GM10266 (cell line): ENCODE measurements at regions not wholly inside any gene's neighbourhood (a gene's known extent, or its start where the extent isn't known, plus 50 kb on each side); places are given as distances from the start of the nearest gene placed in this dataset.

Experiments used
- DNase-seq: peaks from one replicate; pipeline ENCODE4 v3.0.0; 2012; ENCODE audit errors: extremely low spot score
- TF ChIP-seq, protein P1 (sequence below): IDR thresholded peaks from 2 replicates; pipeline ENCODE4 v1.5.1; 2012; ENCODE audit warnings: mild to moderate bottlenecking, low read depth; ENCODE audit not compliant: control insufficient read depth, insufficient read depth; ENCODE audit errors: missing control alignments

DNA sequence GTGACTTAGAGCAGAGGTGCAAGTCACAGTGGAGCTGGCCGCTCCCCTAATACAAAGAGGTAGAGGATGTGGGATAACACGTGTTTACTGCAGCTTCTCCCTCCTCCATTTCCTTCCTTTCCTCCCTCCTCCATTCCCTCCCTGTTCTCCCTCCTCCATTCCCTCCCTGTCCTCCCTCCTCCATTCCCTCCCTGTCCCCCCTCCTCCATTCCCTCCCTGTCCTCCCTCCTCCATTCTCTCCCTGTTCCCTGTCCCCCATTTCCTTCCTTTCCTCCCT, 124.0 kb downstream of the CRYAA start:
- TF ChIP-seq, protein P1, sequence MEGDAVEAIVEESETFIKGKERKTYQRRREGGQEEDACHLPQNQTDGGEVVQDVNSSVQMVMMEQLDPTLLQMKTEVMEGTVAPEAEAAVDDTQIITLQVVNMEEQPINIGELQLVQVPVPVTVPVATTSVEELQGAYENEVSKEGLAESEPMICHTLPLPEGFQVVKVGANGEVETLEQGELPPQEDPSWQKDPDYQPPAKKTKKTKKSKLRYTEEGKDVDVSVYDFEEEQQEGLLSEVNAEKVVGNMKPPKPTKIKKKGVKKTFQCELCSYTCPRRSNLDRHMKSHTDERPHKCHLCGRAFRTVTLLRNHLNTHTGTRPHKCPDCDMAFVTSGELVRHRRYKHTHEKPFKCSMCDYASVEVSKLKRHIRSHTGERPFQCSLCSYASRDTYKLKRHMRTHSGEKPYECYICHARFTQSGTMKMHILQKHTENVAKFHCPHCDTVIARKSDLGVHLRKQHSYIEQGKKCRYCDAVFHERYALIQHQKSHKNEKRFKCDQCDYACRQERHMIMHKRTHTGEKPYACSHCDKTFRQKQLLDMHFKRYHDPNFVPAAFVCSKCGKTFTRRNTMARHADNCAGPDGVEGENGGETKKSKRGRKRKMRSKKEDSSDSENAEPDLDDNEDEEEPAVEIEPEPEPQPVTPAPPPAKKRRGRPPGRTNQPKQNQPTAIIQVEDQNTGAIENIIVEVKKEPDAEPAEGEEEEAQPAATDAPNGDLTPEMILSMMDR: no peak
- DNase-seq: no peak

DNA sequence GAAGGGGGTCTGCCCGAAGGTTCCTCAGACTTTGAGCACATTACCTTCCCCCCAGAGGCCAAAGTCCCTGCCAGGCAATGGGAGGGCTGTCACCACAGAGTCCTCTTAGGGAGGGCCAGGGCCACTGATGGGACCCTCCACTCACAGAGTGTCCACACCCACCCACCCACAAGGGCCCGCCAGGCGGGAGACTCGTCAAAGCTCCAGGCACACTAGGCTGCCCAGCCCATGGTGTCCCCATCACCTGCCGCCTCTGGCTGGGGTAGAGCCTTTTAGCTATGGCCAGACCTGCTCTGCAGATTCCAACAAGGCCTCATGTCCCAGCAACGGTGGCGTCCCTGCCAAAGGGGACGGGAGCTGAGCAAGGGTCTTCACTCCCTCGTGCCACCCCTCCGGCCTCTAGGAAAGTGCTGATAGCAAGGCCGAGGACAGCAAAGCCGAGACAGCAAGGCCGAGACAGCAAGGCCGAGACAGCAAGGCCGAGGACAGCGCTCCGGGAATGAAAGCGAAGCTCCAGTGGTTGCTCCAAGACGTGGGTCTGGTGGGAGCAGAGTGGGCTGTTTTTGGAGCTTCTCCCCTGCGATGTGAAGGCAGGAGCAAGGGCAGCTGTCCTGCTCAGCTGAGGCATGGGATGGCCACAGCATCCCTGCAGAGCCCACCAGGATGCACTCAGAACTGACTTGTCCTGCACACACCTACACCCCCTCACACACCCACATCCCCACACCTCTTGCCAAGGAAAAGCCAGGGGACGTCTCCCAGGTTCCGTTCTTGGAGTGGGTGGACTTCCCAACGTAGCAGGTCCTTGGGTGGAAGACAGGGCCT, 123.4 kb downstream of the CRYAA start:
- no peak for DNase-seq
- TF ChIP-seq, protein P1: no peak

DNA sequence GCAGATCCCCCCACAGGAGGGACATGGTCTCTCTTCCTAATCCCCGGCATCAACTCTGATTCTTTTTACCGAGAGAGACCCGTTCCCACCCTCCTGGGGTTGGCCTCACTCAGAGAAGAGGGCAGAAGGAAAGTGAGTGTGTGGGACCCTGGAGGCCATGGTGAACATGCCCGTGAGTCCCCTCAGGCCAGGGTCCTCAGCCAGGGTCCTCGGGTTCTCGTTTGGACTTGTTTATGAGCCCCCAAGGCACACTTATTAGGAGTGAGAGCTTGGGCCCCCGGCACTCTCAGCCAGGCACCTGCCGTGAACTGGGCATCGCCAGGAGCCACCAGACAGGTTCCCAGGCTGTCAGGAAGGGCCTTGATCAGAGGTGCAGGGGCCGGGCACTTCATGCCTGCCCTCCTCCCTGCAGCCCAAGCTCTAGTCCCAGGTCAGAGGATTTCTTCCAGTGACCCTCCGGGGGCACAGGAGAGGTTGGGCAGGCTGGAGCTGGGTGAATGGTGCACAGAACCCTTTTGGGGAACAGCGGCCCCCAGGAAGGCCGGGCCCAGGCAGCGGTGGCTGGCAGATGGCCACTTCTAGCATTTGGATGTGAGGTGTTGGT, 122.6 kb downstream of the CRYAA start:
- no peak for DNase-seq
- TF ChIP-seq, protein P1: no peak

DNA sequence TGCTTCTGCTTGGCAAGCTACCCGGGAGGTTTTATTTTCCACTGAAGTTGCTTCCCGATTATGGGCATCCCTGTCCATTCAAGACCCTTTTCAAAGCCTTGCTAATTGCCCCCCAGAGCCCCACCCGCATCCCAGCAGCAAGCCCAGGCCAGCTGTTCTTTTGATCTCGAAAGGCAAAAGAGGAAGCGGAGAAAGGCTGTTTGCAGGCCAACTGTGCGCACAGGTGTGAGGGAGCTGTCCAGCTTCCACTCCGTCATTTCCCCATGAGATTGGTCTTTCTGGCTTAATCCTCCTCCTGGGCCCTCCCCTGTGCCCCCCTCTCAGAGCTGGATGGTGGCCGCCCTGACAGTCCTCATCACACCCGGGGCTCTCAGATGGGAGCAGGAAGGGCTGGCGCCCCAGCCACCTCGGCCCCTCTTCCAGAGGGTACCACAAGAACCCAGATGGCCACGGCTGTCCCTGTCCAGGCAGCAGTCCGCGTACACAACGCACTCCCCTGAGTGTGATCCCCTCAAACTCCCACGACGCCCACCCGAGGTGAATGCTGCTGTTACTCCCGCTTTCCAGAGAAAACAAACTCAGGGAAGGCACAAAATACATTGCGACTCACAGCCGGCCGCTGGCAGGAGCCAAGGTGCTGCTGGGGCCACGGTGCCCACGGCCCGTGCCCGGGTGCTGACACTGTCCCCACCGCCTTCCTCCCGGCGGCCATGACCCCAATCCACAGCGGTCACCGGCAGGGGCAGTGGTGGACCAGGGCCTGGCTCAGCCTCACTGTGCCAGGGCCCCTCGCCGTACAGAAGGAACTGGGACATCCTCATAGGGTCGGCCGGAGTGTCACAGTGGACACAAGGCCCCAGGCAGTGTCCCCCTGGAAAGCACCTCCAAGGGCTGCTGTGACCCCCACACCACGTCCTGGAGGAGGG, 121.9 kb downstream of the CRYAA start:
- TF ChIP-seq, protein P1: no peak

DNA sequence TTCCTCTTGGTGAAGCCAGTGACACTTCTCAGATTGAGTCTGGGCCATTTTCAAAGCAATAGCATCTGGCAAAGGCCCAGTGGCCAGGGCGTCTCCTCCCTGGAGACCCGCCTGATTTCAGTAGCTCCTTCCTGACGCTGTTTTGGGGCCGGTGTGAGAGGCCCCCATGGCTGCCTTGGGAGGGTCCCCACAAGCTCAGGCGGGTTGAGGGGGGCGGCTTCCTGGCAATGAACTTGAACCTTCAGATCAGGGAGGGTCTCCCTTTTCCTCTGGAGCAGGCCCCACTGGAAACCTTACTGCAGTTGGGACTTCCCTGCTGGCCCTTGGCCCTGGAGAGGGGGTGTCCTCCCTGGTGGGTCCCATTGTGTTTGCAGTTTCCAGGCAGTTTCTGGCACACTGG, 121.2 kb downstream of the CRYAA start:
- TF ChIP-seq, protein P1: no peak
- DNase-seq: no peak

More for the DNA sequence above, 121.9 kb downstream of the CRYAA start:
- DNase-seq: no peak

DNA sequence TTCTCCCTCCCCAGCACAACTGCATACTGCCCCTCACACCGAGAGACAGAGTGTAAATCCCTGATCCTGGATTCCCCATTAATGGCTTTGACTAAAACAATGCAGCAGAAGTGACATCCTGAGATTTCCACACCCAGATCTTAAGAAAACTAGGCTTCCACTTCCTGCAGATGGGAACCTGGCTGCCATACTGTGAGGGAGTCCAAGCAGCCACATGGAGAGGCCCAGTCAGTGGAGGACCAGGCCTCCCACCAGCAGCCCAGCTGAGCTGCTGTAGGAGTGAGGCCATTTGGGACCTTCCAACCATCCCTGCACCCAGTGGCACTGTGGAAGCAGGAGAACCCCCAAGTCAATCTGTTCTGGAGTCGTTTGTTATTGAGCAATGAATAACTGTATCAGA, 120.6 kb downstream of the CRYAA start:
- no peak for DNase-seq
- TF ChIP-seq, protein P1: no peak
